Dendritic cell treated with granulocyte-macrophage colony-stimulating factor and Interleukin-4, amounts not matched to agents 40 ng/mL and 50 ng/mL, for 4 days (primary cell): ENCODE measurements at regions not wholly inside any gene's neighbourhood (a gene's known extent, or its start where the extent isn't known, plus 50 kb on each side); places are given as distances from the start of the nearest gene placed in this dataset.

Source experiments
- H3K27ac Mint-ChIP-seq: one replicate; pipeline ENCODE4 v1.8.0; 2022; ENCODE audit warnings: mild to moderate bottlenecking, mixed read lengths
- H3K27me3 Mint-ChIP-seq: one replicate; pipeline ENCODE4 v1.8.0; 2022; ENCODE audit warnings: mild to moderate bottlenecking, mixed read lengths
- H3K36me3 Mint-ChIP-seq: one replicate; pipeline ENCODE4 v1.8.0; 2022; ENCODE audit warnings: low read depth, mixed read lengths
- H3K4me1 Mint-ChIP-seq: one replicate; pipeline ENCODE4 v1.8.0; 2022; ENCODE audit warnings: low read depth, mixed read lengths
- H3K4me3 Mint-ChIP-seq: one replicate; pipeline ENCODE4 v1.8.0; 2022; ENCODE audit warnings: mild to moderate bottlenecking, moderate library complexity, mixed read lengths
- H3K9me3 Mint-ChIP-seq: one replicate; pipeline ENCODE4 v1.8.0; 2022; ENCODE audit warnings: mixed read lengths
- intact Hi-C: fragments of 100-400 bp; cut with micrococcal nuclease; formaldehyde crosslinking; loops from one replicate; pipeline ENCODE4 v1.15.0; 2022

DNA sequence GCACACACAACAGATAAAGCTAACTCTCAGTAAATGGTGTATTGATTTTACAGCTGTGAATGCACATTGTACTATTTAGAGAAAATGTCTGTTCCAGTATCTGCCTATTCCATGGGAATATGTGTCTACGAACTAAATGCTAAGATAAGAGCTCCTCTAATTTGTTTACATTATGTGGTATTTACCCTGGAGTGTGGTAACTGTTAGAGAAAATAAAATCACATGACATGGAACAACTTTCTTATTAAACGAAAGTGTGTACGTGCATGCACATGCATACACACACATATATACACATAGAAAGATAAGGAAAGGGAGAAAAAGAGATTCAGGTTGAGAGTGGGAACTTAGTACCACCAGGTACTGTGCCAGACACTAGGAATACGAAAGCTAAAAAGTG lies 1151.7 kb upstream of the TENM4 start:
- Mint-ChIP-seq H3K27ac (no peak overlapping the region), H3K9me3 (peaks cover 10% of the 10 kb centered on the region), H3K4me3 (no peak overlapping the region), H3K4me1 (no peaks in the 10 kb centered on the region), H3K36me3 (no peaks in the 10 kb centered on the region), H3K27me3 (no peaks in the 10 kb centered on the region)
- intact Hi-C loops: no loop called here

DNA sequence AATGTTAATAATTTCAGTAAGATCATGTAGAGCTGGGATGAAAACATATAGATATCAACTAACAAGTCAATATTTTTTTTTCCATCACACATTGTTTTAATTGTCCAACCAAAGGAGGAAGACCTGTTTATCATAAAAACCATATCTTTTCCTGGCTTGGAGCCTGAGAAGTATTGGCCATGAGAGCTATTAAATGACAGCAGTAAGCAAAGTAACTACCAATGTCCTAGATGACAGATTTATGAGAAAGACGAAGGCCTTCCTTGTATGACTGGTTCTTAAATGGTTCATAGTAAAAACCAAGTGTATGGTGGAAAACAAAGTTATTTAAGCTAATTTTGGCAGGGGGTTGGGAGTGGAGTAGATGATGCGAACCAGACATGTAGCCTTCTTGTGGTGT lies 1147.1 kb upstream of the TENM4 start:
- Mint-ChIP-seq H3K27ac (no peak overlapping the region), H3K4me3 (no peak overlapping the region), H3K4me1 (no peaks in the 10 kb centered on the region), H3K36me3 (no peaks in the 10 kb centered on the region), H3K9me3 (no peaks in the 10 kb centered on the region), H3K27me3 (no peaks in the 10 kb centered on the region)
- intact Hi-C loops: no loop called here

- H3K27ac Mint-ChIP-seq: no peak overlapping the region
- intact Hi-C loops: no loop called here
- H3K27me3 Mint-ChIP-seq: no peaks in the 10 kb centered on the region
- no peaks in the 10 kb centered on the region for H3K36me3 Mint-ChIP-seq
- H3K4me1 Mint-ChIP-seq: no peaks in the 10 kb centered on the region
- no peaks in the 10 kb centered on the region for H3K9me3 Mint-ChIP-seq
- H3K4me3 Mint-ChIP-seq: no peak overlapping the region
Measured at GRCh38 chr11:80586464-80586863, 1145.6 kb upstream of the TENM4 start.

DNA sequence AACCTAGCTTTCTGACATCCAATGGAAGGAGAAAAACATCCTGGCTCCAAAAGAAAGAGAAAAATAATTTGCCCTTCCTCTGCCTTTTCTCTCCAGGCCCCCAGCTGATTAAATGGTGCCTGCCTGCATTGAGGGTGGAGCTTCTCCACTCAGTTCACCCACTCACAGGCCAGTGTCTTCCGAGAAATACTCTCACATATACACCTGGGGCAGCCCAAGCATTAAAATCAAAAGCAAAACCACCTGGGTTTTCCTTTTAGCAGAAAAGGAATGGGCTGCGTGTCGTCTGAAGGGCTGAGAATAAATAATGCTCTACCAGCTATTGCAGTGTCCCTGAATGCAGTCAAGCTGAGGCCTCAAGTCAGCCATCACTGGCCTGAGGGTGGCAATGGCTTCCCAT lies 1143.8 kb upstream of the TENM4 start:
- Mint-ChIP-seq H3K27ac (no peak overlapping the region), H3K27me3 (no peaks in the 10 kb centered on the region), H3K4me1 (no peaks in the 10 kb centered on the region), H3K36me3 (no peaks in the 10 kb centered on the region), H3K9me3 (no peaks in the 10 kb centered on the region), H3K4me3 (no peak overlapping the region)
- intact Hi-C loops: no loop called here

- intact Hi-C loops: no loop called here
- H3K4me1 Mint-ChIP-seq: no peaks in the 10 kb centered on the region
- H3K27ac Mint-ChIP-seq: no peak overlapping the region
- H3K4me3 Mint-ChIP-seq: no peak overlapping the region
- H3K27me3 Mint-ChIP-seq: no peaks in the 10 kb centered on the region
- H3K9me3 Mint-ChIP-seq: peaks cover 19% of the 10 kb centered on the region
- H3K36me3 Mint-ChIP-seq: no peaks in the 10 kb centered on the region
Measured at GRCh38 chr11:80569832-80570231, 1129.0 kb upstream of the TENM4 start.

DNA sequence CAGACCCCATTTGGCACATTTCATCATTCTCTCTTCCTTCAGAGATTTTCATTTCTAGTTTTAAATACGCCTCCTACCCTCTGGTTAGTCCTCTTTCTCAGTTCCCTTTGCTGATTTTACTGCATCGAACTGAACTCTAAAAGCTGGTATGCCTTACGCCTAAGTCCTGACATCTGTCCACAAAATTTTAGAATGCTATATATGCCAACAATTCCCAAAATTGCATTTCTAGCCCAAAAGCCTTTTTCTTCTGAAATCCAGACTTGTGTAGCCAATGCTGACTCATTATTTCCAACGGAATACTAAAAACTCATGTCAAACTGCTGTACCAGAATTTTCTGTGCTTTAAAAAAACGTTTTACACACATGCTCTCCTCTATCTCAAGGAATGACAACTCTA lies 1124.4 kb upstream of the TENM4 start:
- H3K4me3 Mint-ChIP-seq: no peak overlapping the region
- H3K9me3 Mint-ChIP-seq: no peaks in the 10 kb centered on the region
- no peaks in the 10 kb centered on the region for H3K27me3 Mint-ChIP-seq
- H3K27ac Mint-ChIP-seq: no peak overlapping the region
- H3K36me3 Mint-ChIP-seq: no peaks in the 10 kb centered on the region
- no peaks in the 10 kb centered on the region for H3K4me1 Mint-ChIP-seq
- intact Hi-C loops: no loop called here

GRCh38 chr11:80562523-80563125 lies 1121.8 kb upstream of the TENM4 start:
- H3K27ac Mint-ChIP-seq: no peak overlapping the region
- H3K4me1 Mint-ChIP-seq: no peaks in the 10 kb centered on the region
- no peaks in the 10 kb centered on the region for H3K9me3 Mint-ChIP-seq
- no peak overlapping the region for H3K4me3 Mint-ChIP-seq
- H3K36me3 Mint-ChIP-seq: no peaks in the 10 kb centered on the region
- H3K27me3 Mint-ChIP-seq: no peaks in the 10 kb centered on the region
- intact Hi-C loops: no loop called here

DNA sequence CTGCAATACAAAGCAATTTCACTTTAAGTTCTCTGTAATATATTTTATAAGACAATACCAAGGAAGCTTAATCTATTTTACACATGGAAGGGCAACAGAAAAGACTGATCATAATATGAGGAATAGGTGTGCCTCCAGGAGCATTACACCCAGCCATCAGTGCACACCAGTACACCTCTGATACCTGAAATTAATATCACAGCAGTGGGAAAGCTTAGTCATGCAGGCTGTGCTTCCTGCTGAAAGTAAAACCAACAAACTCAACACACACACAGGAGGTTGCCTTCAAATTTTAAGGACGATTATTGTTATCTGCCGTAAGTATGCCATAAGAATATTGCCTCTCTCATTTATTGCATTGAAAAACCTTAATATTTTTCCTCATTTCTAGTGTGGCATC lies 1119.1 kb upstream of the TENM4 start:
- no peaks in the 10 kb centered on the region for H3K27me3 Mint-ChIP-seq
- H3K9me3 Mint-ChIP-seq: no peaks in the 10 kb centered on the region
- intact Hi-C loops: no loop called here
- no peak overlapping the region for H3K27ac Mint-ChIP-seq
- H3K4me1 Mint-ChIP-seq: no peaks in the 10 kb centered on the region
- no peak overlapping the region for H3K4me3 Mint-ChIP-seq
- no peaks in the 10 kb centered on the region for H3K36me3 Mint-ChIP-seq

DNA sequence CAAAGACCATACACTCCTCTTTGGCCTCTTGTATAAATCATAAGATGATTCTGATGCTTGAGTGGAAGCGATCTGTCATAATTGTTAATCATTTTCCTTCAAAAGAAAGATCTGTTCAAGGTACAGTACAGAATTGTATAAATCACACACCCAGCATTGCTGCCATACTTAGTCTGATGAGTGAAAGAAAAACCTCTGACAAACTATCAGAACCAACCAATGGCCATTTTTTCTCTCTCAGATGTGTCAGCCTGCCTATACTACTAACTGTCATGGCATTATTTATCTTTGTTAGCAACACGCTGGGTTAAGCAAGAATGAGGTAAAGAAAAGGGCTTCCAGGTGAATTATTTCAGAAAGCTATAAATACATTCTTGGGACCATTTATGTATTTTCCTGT lies 1112.7 kb upstream of the TENM4 start:
- intact Hi-C loops: no loop called here
- Mint-ChIP-seq H3K9me3 (no peaks in the 10 kb centered on the region), H3K36me3 (no peaks in the 10 kb centered on the region), H3K4me1 (no peaks in the 10 kb centered on the region), H3K27ac (no peak overlapping the region), H3K27me3 (no peaks in the 10 kb centered on the region), H3K4me3 (no peak overlapping the region)

DNA sequence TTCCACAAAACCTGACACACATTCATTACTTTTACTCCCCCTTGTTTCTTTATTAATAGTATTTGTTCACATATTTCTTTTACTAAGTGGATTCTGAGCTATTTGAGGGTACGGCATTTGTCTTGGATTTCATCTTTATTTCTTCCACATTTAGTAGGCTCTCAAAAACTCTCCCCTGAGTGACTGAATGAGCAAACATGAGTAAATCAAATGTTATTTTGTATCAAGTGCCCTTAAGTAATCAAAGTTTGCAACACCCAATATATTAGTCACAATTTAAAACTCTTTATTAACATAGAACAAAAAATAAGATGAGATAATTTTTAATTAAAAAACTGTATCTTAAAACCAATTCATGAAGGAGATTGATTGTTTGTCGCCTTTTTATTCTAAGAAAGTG lies 1101.9 kb upstream of the TENM4 start:
- no peaks in the 10 kb centered on the region for H3K4me1 Mint-ChIP-seq
- H3K36me3 Mint-ChIP-seq: no peaks in the 10 kb centered on the region
- no peaks in the 10 kb centered on the region for H3K27me3 Mint-ChIP-seq
- H3K27ac Mint-ChIP-seq: no peak overlapping the region
- no peaks in the 10 kb centered on the region for H3K9me3 Mint-ChIP-seq
- intact Hi-C loops: no loop called here
- no peak overlapping the region for H3K4me3 Mint-ChIP-seq

- H3K36me3 Mint-ChIP-seq: no peaks in the 10 kb centered on the region
- no peaks in the 10 kb centered on the region for H3K27me3 Mint-ChIP-seq
- H3K27ac Mint-ChIP-seq: no peak overlapping the region
- H3K4me3 Mint-ChIP-seq: no peak overlapping the region
- H3K4me1 Mint-ChIP-seq: no peaks in the 10 kb centered on the region
- intact Hi-C loops: no loop called here
- H3K9me3 Mint-ChIP-seq: peaks cover 10% of the 10 kb centered on the region
Measured at GRCh38 chr11:80538040-80538439, 1097.2 kb upstream of the TENM4 start.

DNA sequence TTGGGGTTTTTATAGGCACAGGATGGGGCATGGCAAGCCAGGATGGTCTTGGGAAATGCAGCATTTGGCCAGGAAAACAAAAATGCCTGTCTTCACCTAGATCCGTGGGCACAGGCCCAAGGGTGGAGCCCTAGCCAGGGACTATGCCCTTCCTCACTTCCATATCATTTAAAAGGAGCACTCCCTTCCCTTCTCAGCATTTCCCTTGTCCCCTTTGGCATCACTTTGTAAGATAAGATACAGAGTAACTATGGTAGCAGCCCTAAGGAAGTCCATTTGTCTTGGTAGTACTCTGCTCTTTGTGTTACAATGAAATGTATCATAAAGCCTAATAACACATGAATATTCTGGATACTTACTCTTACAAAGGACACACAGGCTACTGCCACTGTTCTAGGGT lies 1092.6 kb upstream of the TENM4 start:
- Mint-ChIP-seq H3K36me3 (no peaks in the 10 kb centered on the region), H3K4me1 (no peaks in the 10 kb centered on the region), H3K9me3 (peaks cover 13% of the 10 kb centered on the region), H3K4me3 (no peak overlapping the region), H3K27me3 (no peaks in the 10 kb centered on the region), H3K27ac (no peak overlapping the region)
- intact Hi-C loops: no loop called here

GRCh38 chr11:80532633-80533232 lies 1091.9 kb upstream of the TENM4 start:
- intact Hi-C loops: no loop called here
- H3K27ac Mint-ChIP-seq: no peak overlapping the region
- no peaks in the 10 kb centered on the region for H3K4me1 Mint-ChIP-seq
- H3K27me3 Mint-ChIP-seq: no peaks in the 10 kb centered on the region
- H3K36me3 Mint-ChIP-seq: no peaks in the 10 kb centered on the region
- peaks cover 13% of the 10 kb centered on the region for H3K9me3 Mint-ChIP-seq
- no peak overlapping the region for H3K4me3 Mint-ChIP-seq

- H3K36me3 Mint-ChIP-seq: no peaks in the 10 kb centered on the region
- H3K4me3 Mint-ChIP-seq: no peak overlapping the region
- intact Hi-C loops: no loop called here
- H3K27me3 Mint-ChIP-seq: no peaks in the 10 kb centered on the region
- no peaks in the 10 kb centered on the region for H3K4me1 Mint-ChIP-seq
- peaks cover 13% of the 10 kb centered on the region for H3K9me3 Mint-ChIP-seq
- no peak overlapping the region for H3K27ac Mint-ChIP-seq
Measured at GRCh38 chr11:80529726-80530125, 1088.9 kb upstream of the TENM4 start.

DNA sequence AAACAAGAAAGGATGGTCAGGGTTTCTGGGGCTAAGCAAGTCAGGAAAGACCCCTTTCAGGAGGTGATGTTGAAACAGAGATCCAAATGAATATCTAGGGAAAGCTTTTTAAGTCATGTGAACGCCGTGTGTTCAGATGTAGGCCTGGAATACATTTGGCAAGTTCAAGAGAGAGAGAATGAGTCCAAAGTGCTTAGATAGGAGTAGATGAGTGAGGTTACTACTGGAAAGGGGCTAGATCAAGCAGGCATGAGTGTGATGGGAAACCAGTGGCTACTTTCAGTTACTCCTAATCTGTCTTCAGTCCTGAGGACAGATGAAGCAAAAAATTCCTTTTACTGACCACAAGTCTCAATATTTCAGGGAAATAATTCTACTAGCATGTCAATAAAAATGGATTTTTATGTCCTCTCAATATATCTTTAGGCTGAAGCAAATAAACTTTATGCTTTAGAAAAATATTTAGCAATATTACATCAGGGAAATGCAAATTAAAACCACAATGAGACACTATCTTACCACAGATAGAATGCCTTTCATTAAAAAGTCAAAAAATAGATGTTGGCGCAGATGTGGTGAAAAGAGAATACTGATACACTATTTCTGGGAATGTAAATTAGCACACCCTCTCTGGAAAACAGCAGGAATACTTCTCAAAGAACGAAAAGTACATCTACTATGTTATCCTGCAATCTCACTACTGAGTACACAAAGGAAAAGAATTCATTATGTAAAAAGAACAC lies 1085.0 kb upstream of the TENM4 start:
- H3K36me3 Mint-ChIP-seq: no peaks in the 10 kb centered on the region
- no peak overlapping the region for H3K4me3 Mint-ChIP-seq
- H3K27me3 Mint-ChIP-seq: no peaks in the 10 kb centered on the region
- H3K27ac Mint-ChIP-seq: no peak overlapping the region
- intact Hi-C loops: no loop called here
- no peaks in the 10 kb centered on the region for H3K9me3 Mint-ChIP-seq
- H3K4me1 Mint-ChIP-seq: no peaks in the 10 kb centered on the region
